ENCODE measurements at regions not wholly inside any gene's neighbourhood (a gene's known extent, or its start where the extent isn't known, plus 50 kb on each side); places are given as distances from the start of the nearest gene placed in this dataset.

GRCh38 chr1:30477588-30477987, 245.8 kb downstream of the MATN1 start:
- peaks cover 0 to 6% (median 0%) of the 10 kb centered on the region in 3 donors for H3K9me3 ChIP-seq
- in situ Hi-C loops (cut with MboI; ENCODE audit: low sequenced_read_pairs in 4 of 4) (no loop called here), intact Hi-C loops (cut with DNase I; ENCODE audit: low total_unique reads) (no loop called here)
- H3K4me3 ChIP-seq: no peak overlapping the region
- H3K27me3 ChIP-seq: no peaks in the 10 kb centered on the region
- no peak for TF ChIP-seq POLR2A (IDR thresholded peaks at IDR 0.05)
- TF ChIP-seq CTCF (IDR thresholded peaks at IDR 0.05 in 4 of 5, conservative IDR thresholded peaks at IDR 0.05 in 1 of 5): no peak
- DNase-seq (no peak), ATAC-seq (no peak)
- no peaks in the 10 kb centered on the region for H3K4me1 ChIP-seq
- H3K36me3 ChIP-seq: no peaks in the 10 kb centered on the region
- H3K27ac ChIP-seq: no peak overlapping the region

GRCh38 chr1:30476911-30477459, 246.4 kb downstream of the MATN1 start:
- H3K27ac ChIP-seq: no peak overlapping the region
- H3K27me3 ChIP-seq: no peaks in the 10 kb centered on the region
- H3K36me3 ChIP-seq: no peaks in the 10 kb centered on the region
- in situ Hi-C loops (cut with MboI; ENCODE audit: low sequenced_read_pairs in 4 of 4) (no loop called here), intact Hi-C loops (cut with DNase I; ENCODE audit: low total_unique reads) (no loop called here)
- no peak for TF ChIP-seq CTCF (IDR thresholded peaks at IDR 0.05 in 4 of 5, conservative IDR thresholded peaks at IDR 0.05 in 1 of 5)
- TF ChIP-seq POLR2A (IDR thresholded peaks at IDR 0.05): no peak
- H3K9me3 ChIP-seq: peaks cover 0 to 6% (median 0%) of the 10 kb centered on the region in 3 donors
- H3K4me3 ChIP-seq: no peak overlapping the region
- no peaks in the 10 kb centered on the region for H3K4me1 ChIP-seq
- DNase-seq (no peak), ATAC-seq (no peak)

- TF ChIP-seq POLR2A (IDR thresholded peaks at IDR 0.05) (no peak), CTCF (IDR thresholded peaks at IDR 0.05 in 4 of 5, conservative IDR thresholded peaks at IDR 0.05 in 1 of 5) (no peak)
- Histone ChIP-seq H3K9me3 (peaks cover 0 to 4% (median 0%) of the 10 kb centered on the region in 3 donors), H3K4me3 (no peak overlapping the region), H3K36me3 (no peaks in the 10 kb centered on the region), H3K27me3 (no peaks in the 10 kb centered on the region), H3K27ac (no peak overlapping the region), H3K4me1 (no peaks in the 10 kb centered on the region)
- DNase-seq (no peak), ATAC-seq (no peak)
- intact Hi-C loops (cut with DNase I; ENCODE audit: low total_unique reads) (no loop called here), in situ Hi-C loops (cut with MboI; ENCODE audit: low sequenced_read_pairs in 4 of 4) (no loop called here)
Measured at GRCh38 chr1:30476476-30476875, 246.9 kb downstream of the MATN1 start.

- Histone ChIP-seq H3K36me3 (no peaks in the 10 kb centered on the region), H3K9me3 (no peaks in the 10 kb centered on the region), H3K4me1 (no peaks in the 10 kb centered on the region), H3K27ac (no peak overlapping the region), H3K27me3 (no peaks in the 10 kb centered on the region), H3K4me3 (no peak overlapping the region)
- no peak for TF ChIP-seq CTCF (IDR thresholded peaks at IDR 0.05 in 4 of 5, conservative IDR thresholded peaks at IDR 0.05 in 1 of 5)
- no peak for TF ChIP-seq POLR2A (IDR thresholded peaks at IDR 0.05)
- ATAC-seq: no peak
- intact Hi-C loops (cut with DNase I; ENCODE audit: low total_unique reads): no loop called here
- in situ Hi-C loops (cut with MboI; ENCODE audit: low sequenced_read_pairs in 4 of 4): no loop called here
- DNase-seq: no peak
Measured at GRCh38 chr1:30475966-30476365, 247.4 kb downstream of the MATN1 start.

- in situ Hi-C loops (cut with MboI; ENCODE audit: low sequenced_read_pairs in 4 of 4): no loop called here
- Histone ChIP-seq H3K4me3 (no peak overlapping the region), H3K4me1 (no peaks in the 10 kb centered on the region), H3K36me3 (no peaks in the 10 kb centered on the region), H3K9me3 (no peaks in the 10 kb centered on the region), H3K27me3 (no peaks in the 10 kb centered on the region), H3K27ac (no peak overlapping the region)
- TF ChIP-seq CTCF (IDR thresholded peaks at IDR 0.05 in 4 of 5, conservative IDR thresholded peaks at IDR 0.05 in 1 of 5) (no peak), POLR2A (IDR thresholded peaks at IDR 0.05) (no peak)
- intact Hi-C loops (cut with DNase I; ENCODE audit: low total_unique reads): no loop called here
- no peak for ATAC-seq
- DNase-seq: no peak
Measured at GRCh38 chr1:30475201-30475600, 248.2 kb downstream of the MATN1 start.

Measured in gastrocnemius medialis (tissue), 4 donors.